Thymus (tissue), 11 donors: ENCODE measurements at regions not wholly inside any gene's neighbourhood (a gene's known extent, or its start where the extent isn't known, plus 50 kb on each side); places are given as distances from the start of the nearest gene placed in this dataset.
"Not testable (repeated sequence)": the region's sequence is repeated elsewhere in the genome, so short reads cannot be mapped to it uniquely, and the experiment has no call there.

Experiments used
- DNase-seq, 9 donors: peaks; one replicate each; pipeline ENCODE4 v3.0.0-alpha.2; 2013; ENCODE audit warnings: low spot score in 9 of 9, low read depth in 6 of 9, missing footprints in 1 of 9
- H3K27ac ChIP-seq, 2 donors: one replicate each; pipeline ENCODE4 v1.5.1; 2013; ENCODE audit warnings: control low read depth in 1 of 2, low read depth in 1 of 2, low read length in 1 of 2, mild to moderate bottlenecking in 1 of 2, moderate library complexity in 1 of 2
- H3K27me3 ChIP-seq, 2 donors: one replicate each; pipeline ENCODE4 v1.5.1; 2013; ENCODE audit warnings: low read length in 1 of 2; ENCODE audit not compliant: control insufficient read depth in 2 of 2, insufficient read depth in 1 of 2
- H3K36me3 ChIP-seq, 2 donors: one replicate each; pipeline ENCODE4 v1.5.1; 2013; ENCODE audit warnings: low read length in 1 of 2, mild to moderate bottlenecking in 1 of 2, moderate library complexity in 1 of 2; ENCODE audit not compliant: control insufficient read depth in 2 of 2, insufficient read depth in 2 of 2
- H3K4me1 ChIP-seq, 2 donors: one replicate each; pipeline ENCODE4 v1.5.1; 2013; ENCODE audit warnings: low read length in 2 of 2; ENCODE audit not compliant: control insufficient read depth in 2 of 2, insufficient read depth in 2 of 2
- H3K4me3 ChIP-seq, 2 donors: one replicate each; pipeline ENCODE4 v1.5.1; 2013; ENCODE audit warnings: low read length in 2 of 2, control low read depth in 1 of 2, mild to moderate bottlenecking in 1 of 2
- H3K9me3 ChIP-seq, 2 donors: one replicate each; pipeline ENCODE4 v1.5.1; 2013; ENCODE audit warnings: low read length in 1 of 2, mild to moderate bottlenecking in 1 of 2; ENCODE audit not compliant: control insufficient read depth in 2 of 2, insufficient read depth in 1 of 2
- WGBS: extraction: QIAGEN DNeasy Blood & Tissue Kit; methylation state at CpG from one replicate; pipeline ENCODE4 v1.1.7; 2013; 5-methylcytosine and 5-hydroxymethylcytosine counted together
- donor health status: healthy.

- no peaks in the 10 kb centered on the region for H3K27me3 ChIP-seq
- no peaks in the 10 kb centered on the region for H3K36me3 ChIP-seq
- no peak for DNase-seq
- 91% methylated on average over 1 of the region's 1 CpG for WGBS
- no peak overlapping the region for H3K4me3 ChIP-seq
- no peaks in the 10 kb centered on the region for H3K4me1 ChIP-seq
- H3K9me3 ChIP-seq = no peaks in the 10 kb centered on the region
- H3K27ac ChIP-seq = no peak overlapping the region
Observed at GRCh38 chr7:113608782-113609181, 310.0 kb downstream of the PPP1R3A start.

- no peak overlapping the region for H3K4me3 ChIP-seq
- H3K36me3 ChIP-seq = no peaks in the 10 kb centered on the region
- H3K27ac ChIP-seq = no peak overlapping the region
- 90% methylated on average over 3 of the region's 3 CpGs for WGBS
- H3K4me1 ChIP-seq = no peaks in the 10 kb centered on the region
- H3K9me3 ChIP-seq = no peaks in the 10 kb centered on the region
- no peak for DNase-seq
- no peaks in the 10 kb centered on the region for H3K27me3 ChIP-seq
Observed at GRCh38 chr7:113606325-113606724, 312.5 kb downstream of the PPP1R3A start.

GRCh38 chr7:113600428-113600827, 318.4 kb downstream of the PPP1R3A start:
- H3K36me3 ChIP-seq, H3K9me3 ChIP-seq, H3K27ac ChIP-seq, H3K4me3 ChIP-seq, H3K27me3 ChIP-seq, DNase-seq, H3K4me1 ChIP-seq: not testable (repeated sequence)
- 85% methylated on average over 2 of the region's 2 CpGs for WGBS

GRCh38 chr7:113593455-113593854, 325.4 kb downstream of the PPP1R3A start:
- DNase-seq, H3K4me1 ChIP-seq, H3K27ac ChIP-seq, H3K9me3 ChIP-seq, H3K27me3 ChIP-seq, H3K4me3 ChIP-seq, H3K36me3 ChIP-seq: not testable (repeated sequence)
- WGBS = 87% methylated on average over 30 of the region's 30 CpGs

GRCh38 chr7:113592924-113593323, 325.9 kb downstream of the PPP1R3A start:
- not testable (repeated sequence) for H3K36me3 ChIP-seq
- WGBS = 86% methylated on average over 8 of the region's 8 CpGs

GRCh38 chr7:113582471-113582870, 336.3 kb downstream of the PPP1R3A start:
- H3K27me3 ChIP-seq = no peaks in the 10 kb centered on the region
- H3K27ac ChIP-seq = no peak overlapping the region
- DNase-seq = no peak
- H3K36me3 ChIP-seq = no peaks in the 10 kb centered on the region
- no peaks in the 10 kb centered on the region for H3K4me1 ChIP-seq
- no peaks in the 10 kb centered on the region for H3K9me3 ChIP-seq
- no peak overlapping the region for H3K4me3 ChIP-seq

More at GRCh38 chr7:113592924-113593323, 325.9 kb downstream of the PPP1R3A start:
- DNase-seq, H3K9me3 ChIP-seq, H3K27me3 ChIP-seq, H3K4me1 ChIP-seq, H3K27ac ChIP-seq, H3K4me3 ChIP-seq: not testable (repeated sequence)

GRCh38 chr7:113563257-113563656, 355.6 kb downstream of the PPP1R3A start:
- DNase-seq, H3K4me3 ChIP-seq, H3K9me3 ChIP-seq, H3K27ac ChIP-seq, H3K4me1 ChIP-seq, H3K36me3 ChIP-seq, H3K27me3 ChIP-seq: not testable (repeated sequence)
- WGBS = 92% methylated on average over 8 of the region's 8 CpGs

- no peaks in the 10 kb centered on the region for H3K4me1 ChIP-seq
- WGBS = 90% methylated on average over 1 of the region's 1 CpG
- H3K4me3 ChIP-seq = no peak overlapping the region
- no peak overlapping the region for H3K27ac ChIP-seq
- DNase-seq = no peak
- H3K9me3 ChIP-seq = no peaks in the 10 kb centered on the region
- H3K36me3 ChIP-seq = no peaks in the 10 kb centered on the region
- no peaks in the 10 kb centered on the region for H3K27me3 ChIP-seq
Observed at GRCh38 chr7:113562801-113563200, 356.0 kb downstream of the PPP1R3A start.

GRCh38 chr7:113562242-113562641, 356.6 kb downstream of the PPP1R3A start:
- H3K4me1 ChIP-seq = no peaks in the 10 kb centered on the region
- H3K27ac ChIP-seq = no peak overlapping the region
- no peak for DNase-seq
- H3K27me3 ChIP-seq = no peaks in the 10 kb centered on the region
- no peaks in the 10 kb centered on the region for H3K36me3 ChIP-seq
- no peak overlapping the region for H3K4me3 ChIP-seq
- no peaks in the 10 kb centered on the region for H3K9me3 ChIP-seq

- H3K27me3 ChIP-seq = no peaks in the 10 kb centered on the region
- H3K4me3 ChIP-seq = no peak overlapping the region
- no peaks in the 10 kb centered on the region for H3K36me3 ChIP-seq
- 84% methylated on average over 2 of the region's 2 CpGs for WGBS
- no peak overlapping the region for H3K27ac ChIP-seq
- DNase-seq = no peak
- no peaks in the 10 kb centered on the region for H3K9me3 ChIP-seq
- H3K4me1 ChIP-seq = no peaks in the 10 kb centered on the region
Observed at GRCh38 chr7:113561446-113561845, 357.4 kb downstream of the PPP1R3A start.
